AG09319 (cell line): ENCODE measurements at regions not wholly inside any gene's neighbourhood (a gene's known extent, or its start where the extent isn't known, plus 50 kb on each side); places are given as distances from the start of the nearest gene placed in this dataset.

Experiments
- DNase-seq: peaks from one replicate; pipeline ENCODE4 v3.0.0-alpha.2; 2010; ENCODE audit warnings: low read depth; ENCODE audit errors: extremely low read depth
- CTCF ChIP-seq: IDR thresholded peaks from 2 replicates; pipeline ENCODE4 v1.5.1; 2011; ENCODE audit warnings: low read depth, mild to moderate bottlenecking, inconsistent platforms, low read length, moderate library complexity

- no peak for DNase-seq
- no peak for TF ChIP-seq CTCF
Measured at GRCh38 chr1:90798883-90799282, 81.8 kb upstream of the BARHL2 start.

DNA sequence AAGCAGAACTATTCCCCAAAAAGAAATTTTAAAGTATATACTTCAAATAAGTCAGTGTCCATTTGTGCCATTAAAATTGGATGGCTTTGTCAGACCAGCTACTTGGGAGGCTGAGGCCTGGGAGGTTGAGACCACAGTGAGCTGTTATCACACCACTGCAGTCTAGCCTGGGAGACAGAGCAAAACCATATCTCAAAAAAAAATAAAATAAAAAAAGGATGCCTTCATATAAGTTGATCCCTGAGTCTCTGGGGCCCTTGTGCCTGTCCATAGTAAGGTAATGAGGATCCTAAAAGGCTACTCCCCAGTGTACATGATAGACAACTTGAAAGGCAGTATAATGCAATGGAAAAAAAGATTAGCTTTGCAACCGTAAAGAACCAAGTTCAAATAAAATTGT is 81.2 kb upstream of the BARHL2 start:
- no peak for DNase-seq
- TF ChIP-seq CTCF, result no peak

DNA sequence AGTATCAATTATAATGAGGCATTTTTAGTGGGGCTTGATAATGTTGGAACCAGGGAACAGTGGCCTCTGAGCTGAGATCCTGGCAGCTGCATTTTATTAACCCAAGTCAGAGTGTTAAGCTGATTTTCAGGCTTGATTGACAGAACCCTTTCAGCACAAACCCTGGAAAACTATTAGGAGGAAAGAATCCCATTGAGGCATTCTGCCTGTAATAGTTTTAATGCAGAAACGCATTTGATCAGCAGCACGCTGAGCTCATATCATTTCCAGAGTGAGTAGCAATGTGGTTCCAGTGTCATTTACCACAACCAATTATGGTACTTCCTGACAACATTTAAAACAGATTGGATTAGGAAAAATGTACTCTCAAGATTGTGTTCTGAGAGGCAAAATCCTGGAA is 78.3 kb upstream of the BARHL2 start:
- no peak for TF ChIP-seq CTCF
- DNase-seq, result no peak

DNA sequence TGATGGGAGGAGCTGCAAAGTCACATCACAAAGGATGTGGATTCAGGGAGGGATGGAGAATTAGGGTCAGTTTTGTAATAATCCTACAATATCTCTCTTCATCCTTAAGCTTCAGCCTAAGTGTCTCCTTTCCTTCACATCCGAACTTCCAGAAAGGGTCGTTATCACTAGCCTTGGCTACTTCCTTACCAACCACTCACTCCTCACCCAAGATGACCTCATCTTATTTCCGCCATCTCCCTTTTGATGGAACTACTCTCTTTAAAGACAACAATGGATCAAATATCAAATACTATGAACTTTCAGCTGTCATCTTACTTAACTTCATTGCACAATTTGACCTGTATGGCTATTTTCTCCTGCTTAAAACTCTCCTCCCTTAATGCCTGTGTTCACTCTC is 69.6 kb upstream of the BARHL2 start:
- DNase-seq, result no peak
- TF ChIP-seq CTCF, result no peak

- TF ChIP-seq CTCF, result no peak
- no peak for DNase-seq
Measured at GRCh38 chr1:90784186-90784847, 67.2 kb upstream of the BARHL2 start.

GRCh38 chr1:90783181-90783580 is 66.1 kb upstream of the BARHL2 start:
- TF ChIP-seq CTCF, result no peak
- DNase-seq, result no peak

DNA sequence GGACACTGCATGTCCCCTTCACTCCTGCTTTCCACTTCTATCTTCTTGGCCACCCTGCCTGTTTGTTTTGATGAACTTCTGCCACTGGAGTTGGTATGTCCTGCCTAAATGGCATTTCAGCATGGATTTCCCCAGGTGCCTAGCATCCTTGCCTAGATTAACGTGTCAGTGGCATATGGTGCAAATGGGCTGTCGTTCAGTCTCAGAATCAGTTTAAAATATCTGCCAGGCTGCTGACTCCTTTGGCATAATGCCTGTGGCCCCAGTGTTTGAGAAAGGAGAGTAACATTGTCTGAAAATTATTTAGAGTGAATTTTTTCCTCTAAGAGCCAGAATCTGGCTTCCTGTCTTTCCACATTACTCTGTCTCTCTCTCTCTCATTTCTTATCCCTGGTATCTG is 64.9 kb upstream of the BARHL2 start:
- TF ChIP-seq CTCF, result no peak
- no peak for DNase-seq
